Endothelial cell of umbilical vein (primary cell): ENCODE measurements at regions not wholly inside any gene's neighbourhood (a gene's known extent, or its start where the extent isn't known, plus 50 kb on each side); places are given as distances from the start of the nearest gene placed in this dataset.

ENCODE experiments used
- BruUV-seq: library from RNA; stranded (reverse); fragments of 400-500 nt; replicated peaks from 2 replicates; lab custom pipeline; 2021; lab: Mats Ljungman, UMichigan
- CTCF ChIA-PET: fragments of 300-600, 350-600 bp; sonication (Branson Sonifier 250); formaldehyde crosslinking; loops from one replicate; lab custom pipeline; 2021; ENCODE audit warnings: antibody characterized with exemption, inconsistent platforms; lab: Charles Lee
- POLR2A ChIA-PET: fragments of 300-600, 350-600 bp; sonication (Branson Sonifier 250); formaldehyde crosslinking; loops from one replicate; lab custom pipeline; 2021; ENCODE audit warnings: antibody characterized with exemption, inconsistent platforms; lab: Charles Lee
- DNase-seq: peaks from one replicate; pipeline ENCODE4 v3.0.0-alpha.2; 2011; ENCODE audit warnings: low read depth, low spot score
- FAIRE-seq: peaks from 2 replicates; lab custom pipeline; 2011; peaks lifted over from hg19 to GRCh38; lab: Jason Lieb, UNC
- H2AFZ ChIP-seq: 2 replicates; pipeline ENCODE4 v1.6.0; 2012; ENCODE audit warnings: low read depth, low read length, control low read depth, inconsistent platforms
- H3K27ac ChIP-seq: 2 replicates; pipeline ENCODE4 v1.5.1; 2011; ENCODE audit warnings: low read depth, mild to moderate bottlenecking, control low read depth, low read length, moderate library complexity; ENCODE audit not compliant: insufficient read depth
- H3K27me3 ChIP-seq, 2 experiments: 2 replicates each; pipeline versions ENCODE4 v1.6.0 to v1.6.1; 2011; ENCODE audit warnings: low read length in 2 of 2, mixed read lengths in 1 of 2; ENCODE audit not compliant: control insufficient read depth in 2 of 2, insufficient read depth in 2 of 2
- H3K36me3 ChIP-seq, 2 experiments: 2 replicates in 1 of 2; 3 replicates in 1 of 2; pipeline ENCODE4 v1.5.1; 2011; ENCODE audit warnings: low read length in 2 of 2, mild to moderate bottlenecking in 1 of 2, moderate library complexity in 1 of 2; ENCODE audit not compliant: control insufficient read depth in 2 of 2, insufficient read depth in 2 of 2; ENCODE audit errors: extremely low read depth in 1 of 2
- H3K4me1 ChIP-seq: 3 replicates; pipeline ENCODE4 v1.5.1; 2011; ENCODE audit warnings: mild to moderate bottlenecking, low read length; ENCODE audit not compliant: control insufficient read depth, insufficient read depth; ENCODE audit errors: extremely low read depth
- H3K4me2 ChIP-seq: 2 replicates; pipeline ENCODE4 v1.6.1; 2011; ENCODE audit warnings: low read length, control low read depth, mixed read lengths; ENCODE audit not compliant: insufficient read depth
- H3K4me3 ChIP-seq, 3 experiments: fragments of 200-600 bp in 1 of 3; sonication (generic), shearing (Covaris generic) in 1 of 3; replicated peaks in 1 of 3; 2 replicates each; pipeline ENCODE4 v1.5.1; 2011 to 2016; ENCODE audit warnings: control low read depth in 3 of 3, low read length in 3 of 3, mild to moderate bottlenecking in 2 of 3, inconsistent platforms in 1 of 3, low read depth in 1 of 3, moderate library complexity in 1 of 3; ENCODE audit not compliant: insufficient read depth in 1 of 3
- H3K79me2 ChIP-seq: 2 replicates; pipeline ENCODE4 v1.6.0; 2012; ENCODE audit warnings: low read length, inconsistent platforms; ENCODE audit not compliant: control insufficient read depth, insufficient read depth
- H3K9ac ChIP-seq: replicated peaks from 2 replicates; pipeline ENCODE3; 2011; ENCODE audit warnings: low read length, control low read depth; ENCODE audit not compliant: insufficient read depth; ENCODE audit errors: extremely low read depth
- H3K9me1 ChIP-seq: replicated peaks from 3 replicates; pipeline ENCODE4 v1.6.0; 2011; ENCODE audit warnings: mild to moderate bottlenecking, low read length; ENCODE audit not compliant: control insufficient read depth, insufficient read depth; ENCODE audit errors: extremely low read depth
- H3K9me3 ChIP-seq: replicated peaks from 2 replicates; pipeline ENCODE4 v1.5.1; 2012; ENCODE audit warnings: low read length, inconsistent platforms; ENCODE audit not compliant: control insufficient read depth, insufficient read depth
- H4K20me1 ChIP-seq: replicated peaks from 2 replicates; pipeline ENCODE3; 2011; ENCODE audit warnings: mild to moderate bottlenecking, low read length; ENCODE audit not compliant: control insufficient read depth, insufficient read depth; ENCODE audit errors: extremely low read depth
- CTCF ChIP-seq, 2 donors: IDR thresholded peaks; 1 replicate in 1 of 2; 2 replicates in 1 of 2; pipeline ENCODE4 v1.5.1; 2011; ENCODE audit warnings: low read length in 2 of 2, mild to moderate bottlenecking in 2 of 2, moderate library complexity in 2 of 2, control low read depth in 1 of 2, inconsistent platforms in 1 of 2, low read depth in 1 of 2; ENCODE audit not compliant: insufficient read depth in 1 of 2; ENCODE audit errors: extremely low read depth in 1 of 2
- EZH2 ChIP-seq: IDR thresholded peaks from 2 replicates; pipeline ENCODE4 v1.6.1; 2012; ENCODE audit warnings: borderline replicate concordance, low read depth, mild to moderate bottlenecking, moderate library complexity, low read length, inconsistent platforms; ENCODE audit not compliant: severe bottlenecking
- FOS ChIP-seq: IDR thresholded peaks from 2 replicates; pipeline ENCODE4 v1.6.1; 2011; ENCODE audit warnings: mild to moderate bottlenecking, low read length, moderate library complexity, borderline replicate concordance; ENCODE audit not compliant: insufficient read depth
- GATA2 ChIP-seq: IDR thresholded peaks from 2 replicates; pipeline ENCODE4 v1.7.0; 2011; ENCODE audit warnings: low read depth, mild to moderate bottlenecking, moderate library complexity, mixed read lengths, low read length; ENCODE audit not compliant: insufficient read length, insufficient read depth
- JUN ChIP-seq: IDR thresholded peaks from 2 replicates; pipeline ENCODE4 v1.6.1; 2011; ENCODE audit warnings: borderline replicate concordance, low read depth; ENCODE audit not compliant: insufficient read length, insufficient read depth
- MAX ChIP-seq: IDR thresholded peaks from 2 replicates; pipeline ENCODE4 v1.6.1; 2011; ENCODE audit not compliant: insufficient read depth, insufficient read length
- MYC ChIP-seq: IDR thresholded peaks from one replicate; pipeline ENCODE4 v1.6.1; 2011; ENCODE audit warnings: mild to moderate bottlenecking, low read depth, low read length
- POLR2A ChIP-seq: IDR thresholded peaks from 2 replicates; pipeline ENCODE4 v1.6.1; 2012; ENCODE audit warnings: low read depth, mild to moderate bottlenecking, control low read depth, low read length
- POLR2AphosphoS5 ChIP-seq: IDR thresholded peaks from 2 replicates; pipeline ENCODE4 v1.6.1; 2012; ENCODE audit warnings: low read depth, mild to moderate bottlenecking, control low read depth, low read length, moderate library complexity; ENCODE audit not compliant: insufficient read depth
- dilution Hi-C: fragments of 300-500 bp; cut with MboI; formaldehyde crosslinking; loops from one replicate; pipeline ENCODE4 v1.15.0; 2019; ENCODE audit warnings: low sequenced_read_pairs; ENCODE audit not compliant: extremely low pct_ligation_motif_present
- intact Hi-C: fragments of 100-400 bp; cut with micrococcal nuclease; formaldehyde crosslinking; loops from one replicate; pipeline ENCODE4 v1.10.0; 2022

- Histone ChIP-seq H2AFZ (no peak overlapping the region), H3K27ac (no peak overlapping the region)
- dilution Hi-C loops, result no loop called here
These were observed 424.3 kb downstream of the KIF20B start for GRCh38 chr10:90125456-90126255.

More at GRCh38 chr10:90125456-90126255, 424.3 kb downstream of the KIF20B start:
- Histone ChIP-seq H3K9me1 (no peaks in the 10 kb centered on the region), H3K4me1 (no peaks in the 10 kb centered on the region), H3K36me3 (no peaks in the 10 kb centered on the region), H3K27me3 (no peaks in the 10 kb centered on the region), H4K20me1 (no peaks in the 10 kb centered on the region), H3K79me2 (no peaks in the 10 kb centered on the region), H3K4me3 (no peak overlapping the region), H3K9ac (no peak overlapping the region), H3K4me2 (no peak overlapping the region), H3K9me3 (no peaks in the 10 kb centered on the region)
- intact Hi-C loops, result no loop called here
- TF ChIP-seq CTCF (IDR thresholded peaks at IDR 0.05; ENCODE audit: extremely low read depth in 1 of 2, insufficient read depth in 1 of 2, low read depth in 1 of 2, low read length in 2 of 2) (no peak), POLR2A (no peak), POLR2AphosphoS5 (no peak), GATA2 (no peak), MYC (no peak), FOS (no peak), EZH2 (no peak), MAX (no peak), JUN (no peak)
- no peak for DNase-seq
- POLR2A ChIA-PET, result no interaction called here
- FAIRE-seq, result no peak
- BruUV-seq, result no TSS peak
- CTCF ChIA-PET, result no interaction called here
